DMS153 treated with DMSO at 0.1 percent for 48 hours (cell line): ENCODE measurements at regions not wholly inside any gene's neighbourhood (a gene's known extent, or its start where the extent isn't known, plus 50 kb on each side); places are given as distances from the start of the nearest gene placed in this dataset.

Source experiments
- DNase-seq: peaks from one replicate; lab custom pipeline; 2025; ENCODE audit not compliant: unreplicated experiment; lab: John Stamatoyannopoulos, UW

DNA sequence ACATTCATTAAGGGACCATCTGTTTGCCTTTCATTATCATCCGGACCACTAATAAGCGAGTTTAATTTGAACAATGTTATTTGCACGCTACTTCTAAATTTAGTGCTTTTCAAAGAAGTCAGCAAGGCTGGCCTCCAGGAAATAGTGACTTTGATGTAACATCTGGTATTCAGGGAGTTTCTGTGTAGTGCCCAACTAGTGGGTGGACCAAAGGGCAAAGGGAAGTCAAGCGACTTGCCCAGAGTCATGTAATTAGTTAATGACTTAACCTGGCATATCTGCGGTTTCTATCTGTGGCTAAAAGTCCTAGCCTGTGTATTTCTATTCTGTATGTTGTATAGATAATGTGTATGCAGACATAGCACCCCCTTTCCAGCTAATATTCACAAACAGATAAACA lies 56.3 kb upstream of the LCORL start:
- DNase-seq = no peak

DNA sequence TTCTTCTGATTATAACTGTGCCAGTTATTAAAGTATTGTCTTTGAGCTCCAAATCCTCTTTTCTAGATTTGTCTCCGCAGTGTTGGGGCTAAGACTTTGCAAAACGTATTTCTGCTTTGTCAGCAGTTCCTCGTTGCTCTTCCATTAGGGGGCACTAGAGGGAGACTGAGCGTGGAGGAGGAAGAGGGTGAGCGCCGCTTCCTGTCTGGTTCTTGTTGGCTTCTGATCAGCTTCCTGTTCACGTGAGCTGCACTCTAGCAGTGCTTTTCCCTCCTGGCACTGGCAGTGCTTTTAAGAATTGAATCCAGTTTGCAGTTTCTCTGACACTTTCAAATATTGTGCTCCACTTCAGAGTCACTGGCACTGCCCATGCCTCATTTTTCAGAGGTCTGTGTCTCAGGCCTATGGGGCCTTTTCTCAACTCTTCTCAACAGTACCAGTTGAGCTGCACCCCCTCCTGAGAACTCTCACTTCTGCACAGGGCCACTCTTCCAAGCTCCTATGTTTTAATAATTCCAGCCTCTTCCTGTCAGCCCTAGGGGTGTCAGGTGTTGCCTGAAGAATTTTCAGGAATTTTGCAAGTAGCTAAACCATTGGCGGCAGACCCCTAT lies 54.4 kb upstream of the LCORL start:
- DNase-seq = no peak

DNA sequence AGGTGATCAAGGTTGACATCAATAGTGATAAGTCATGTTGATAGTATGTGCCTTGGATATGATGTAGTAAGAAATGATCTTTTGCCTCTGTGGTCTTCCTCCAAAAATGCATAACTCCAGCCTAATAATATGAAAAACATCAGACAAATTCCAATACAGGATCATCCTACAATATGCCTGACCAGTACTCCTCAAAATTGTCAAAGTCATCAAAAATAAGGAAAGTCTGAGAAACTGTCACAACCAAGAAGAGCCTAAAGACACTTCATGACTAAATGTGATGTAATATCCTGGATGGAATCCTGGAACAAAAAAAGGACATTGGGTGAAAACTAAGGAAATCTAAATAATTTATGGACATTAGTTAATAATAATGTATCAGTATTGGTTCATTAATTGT lies 50.3 kb upstream of the LCORL start:
- DNase-seq = no peak
